NCI-H1105 (cell line): ENCODE measurements at regions not wholly inside any gene's neighbourhood (a gene's known extent, or its start where the extent isn't known, plus 50 kb on each side); places are given as distances from the start of the nearest gene placed in this dataset.

ENCODE experiments used
- DNase-seq: peaks from one replicate; lab custom pipeline; 2025; lab: John Stamatoyannopoulos, UW

DNA sequence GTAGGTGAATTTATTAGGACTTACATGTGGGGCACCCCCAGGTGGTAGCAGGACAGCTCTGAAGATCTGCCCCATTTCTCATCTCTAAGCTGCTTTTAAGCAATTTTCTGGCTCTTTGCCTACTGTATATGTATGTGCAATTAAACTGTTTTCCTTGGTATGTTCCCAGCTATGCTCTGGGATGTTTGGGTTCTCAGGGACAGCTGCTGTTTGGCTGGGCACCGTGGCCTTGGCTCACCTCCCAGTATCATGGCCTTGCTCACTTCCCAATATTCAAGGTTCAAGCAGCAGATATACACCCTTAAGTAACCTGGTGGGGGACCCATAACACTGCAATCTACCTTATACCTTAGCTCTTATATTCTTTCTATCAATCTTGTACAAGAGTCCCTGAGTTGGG is 53.7 kb upstream of the KITLG start:
- DNase-seq = no peak

DNA sequence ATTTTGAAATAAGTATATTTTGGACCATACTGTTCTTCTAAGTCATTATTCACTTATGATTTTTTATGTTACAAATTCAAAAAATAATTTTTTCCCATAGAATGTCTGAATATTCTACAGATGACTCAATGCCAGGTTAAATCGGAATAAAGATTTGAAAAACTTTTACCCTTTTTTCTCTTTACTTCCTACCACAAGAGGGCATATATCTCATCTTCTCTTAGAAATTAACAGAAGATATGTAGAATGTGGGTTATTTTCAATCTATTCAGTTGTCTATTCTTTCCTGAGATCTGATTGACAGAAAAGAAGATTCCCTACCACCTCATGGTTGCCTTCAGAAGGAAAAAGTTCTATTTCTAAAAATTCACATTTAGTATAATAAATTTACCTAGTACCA is 53.0 kb upstream of the KITLG start:
- no peak for DNase-seq

DNA sequence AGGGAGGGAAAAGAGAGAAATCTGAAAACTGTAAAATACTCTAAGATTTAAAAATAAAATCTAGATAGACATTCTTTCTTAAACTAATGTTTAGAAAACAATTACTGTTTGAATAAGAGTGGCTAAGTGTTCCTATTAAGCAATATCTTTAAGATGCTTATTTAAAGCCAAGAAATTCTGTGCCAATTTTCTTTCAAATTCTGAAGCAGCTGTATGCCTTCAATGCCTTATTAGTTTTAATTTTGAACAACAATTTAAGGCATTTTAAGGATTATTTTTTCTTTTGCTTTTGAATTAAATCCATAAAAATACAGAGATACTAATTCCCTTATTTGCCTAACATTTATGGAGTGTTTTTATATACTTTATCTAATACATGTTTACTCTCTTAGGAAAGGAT is 50.3 kb upstream of the KITLG start:
- no peak for DNase-seq
